ENCODE measurements at regions not wholly inside any gene's neighbourhood (a gene's known extent, or its start where the extent isn't known, plus 50 kb on each side); places are given as distances from the start of the nearest gene placed in this dataset.
"Not testable (repeated sequence)": the region's sequence is repeated elsewhere in the genome, so short reads cannot be mapped to it uniquely, and the experiment has no call there.

- Histone ChIP-seq H3K4me3 (no peak overlapping the region), H3K4me1 (ENCODE audit: control insufficient read depth in 1 of 2, low read depth in 2 of 2) (no peaks in the 10 kb centered on the region), H3K9me3 (no peaks in the 10 kb centered on the region), H3K36me3 (no peaks in the 10 kb centered on the region), H3K27me3 (replicated peaks; ENCODE audit: insufficient read depth) (no peaks in the 10 kb centered on the region), H3K27ac (no peak overlapping the region)
- TF ChIP-seq CTCF (IDR thresholded peaks at IDR 0.05) = no peak
- DNase-seq (ENCODE audit: low spot score) (no peak), ATAC-seq (ENCODE audit: insufficient number of reproducible peaks, low FRiP score, low read depth) (no peak)
Measured at GRCh38 chr4:24364852-24365251, 219.5 kb downstream of the DHX15 start.

- Histone ChIP-seq H3K36me3 (no peaks in the 10 kb centered on the region), H3K27ac (no peak overlapping the region), H3K27me3 (replicated peaks; ENCODE audit: insufficient read depth) (no peaks in the 10 kb centered on the region), H3K9me3 (no peaks in the 10 kb centered on the region), H3K4me3 (no peak overlapping the region), H3K4me1 (ENCODE audit: control insufficient read depth in 1 of 2, low read depth in 2 of 2) (no peaks in the 10 kb centered on the region)
- no peak for ATAC-seq (ENCODE audit: insufficient number of reproducible peaks, low FRiP score, low read depth)
- DNase-seq (ENCODE audit: low spot score) = no peak
- no peak for TF ChIP-seq CTCF (IDR thresholded peaks at IDR 0.05)
Measured at GRCh38 chr4:24364249-24364648, 220.1 kb downstream of the DHX15 start.

DNA sequence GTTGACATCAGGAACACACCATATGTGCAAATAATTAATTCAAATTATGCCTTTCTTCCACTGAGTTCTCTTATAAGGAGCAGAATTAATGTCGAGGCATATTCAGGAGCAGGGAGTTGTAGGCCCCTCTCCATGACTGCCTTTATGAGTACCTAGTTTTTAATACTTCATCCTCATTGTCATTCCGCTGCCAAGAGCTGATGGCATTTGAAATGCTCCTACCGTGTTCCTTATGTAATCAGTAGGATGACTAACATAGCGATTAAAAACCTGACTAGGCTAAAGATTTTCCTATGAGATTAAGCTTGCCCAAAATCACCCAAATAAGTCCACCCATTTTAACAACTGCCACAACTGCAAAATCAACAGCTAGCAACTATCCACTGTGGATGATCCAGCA lies 220.6 kb downstream of the DHX15 start:
- DNase-seq (ENCODE audit: low spot score) (no peak), ATAC-seq (ENCODE audit: insufficient number of reproducible peaks, low FRiP score, low read depth) (no peak)
- Histone ChIP-seq H3K36me3 (no peaks in the 10 kb centered on the region), H3K27me3 (replicated peaks; ENCODE audit: insufficient read depth) (no peaks in the 10 kb centered on the region), H3K4me1 (ENCODE audit: control insufficient read depth in 1 of 2, low read depth in 2 of 2) (no peaks in the 10 kb centered on the region), H3K9me3 (no peaks in the 10 kb centered on the region), H3K27ac (no peak overlapping the region), H3K4me3 (no peak overlapping the region)
- TF ChIP-seq CTCF (IDR thresholded peaks at IDR 0.05) = no peak

GRCh38 chr4:24352112-24352511 lies 232.2 kb downstream of the DHX15 start:
- no peak for ATAC-seq (ENCODE audit: insufficient number of reproducible peaks, low FRiP score, low read depth)
- TF ChIP-seq CTCF (IDR thresholded peaks at IDR 0.05) = no peak

DNA sequence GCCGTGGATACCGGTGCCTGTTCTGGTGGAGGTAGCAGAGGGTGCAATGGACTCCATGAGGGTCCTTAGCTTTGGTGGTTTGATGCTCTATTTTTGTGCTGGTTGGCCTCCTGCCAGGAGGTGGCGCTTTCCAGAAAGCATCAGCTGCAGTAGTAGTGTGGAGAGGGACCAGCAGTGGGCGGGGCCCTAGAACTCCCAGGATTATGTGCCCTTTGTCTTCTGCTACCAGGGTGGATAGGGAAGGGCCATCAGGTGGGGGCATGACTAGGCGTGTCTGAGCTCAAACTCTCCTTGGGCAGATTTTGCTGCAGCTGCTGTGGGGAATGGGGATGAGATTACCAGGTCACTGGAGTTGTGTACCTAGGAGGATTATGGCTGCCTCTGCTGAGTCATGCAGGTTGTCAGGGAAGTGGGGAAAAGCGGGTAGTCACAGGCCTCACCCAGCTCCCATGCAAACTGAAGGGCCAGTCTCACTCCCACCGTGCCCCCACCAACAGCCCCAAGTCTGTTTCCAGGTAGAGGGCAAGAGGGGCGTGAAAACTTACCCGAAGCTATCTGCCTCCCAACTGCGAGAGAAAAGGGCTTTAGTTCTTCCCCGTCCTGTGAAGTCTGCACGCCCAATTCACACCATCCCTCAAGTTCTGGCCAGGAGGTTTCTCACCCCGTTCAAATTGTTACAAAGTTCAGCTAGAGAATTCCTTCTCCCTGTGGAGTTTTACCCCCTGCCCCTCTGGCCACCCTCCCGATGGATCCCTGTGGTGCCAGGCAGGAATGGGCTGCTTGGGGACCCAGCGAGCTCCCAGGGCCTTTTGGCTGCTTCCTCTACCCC lies 235.0 kb downstream of the DHX15 start:
- H3K9me3 ChIP-seq; H3K27ac ChIP-seq; H3K27me3 ChIP-seq (replicated peaks; ENCODE audit: insufficient read depth); H3K4me3 ChIP-seq; ATAC-seq (ENCODE audit: insufficient number of reproducible peaks, low FRiP score, low read depth); DNase-seq (ENCODE audit: low spot score); H3K4me1 ChIP-seq (ENCODE audit: control insufficient read depth in 1 of 2, low read depth in 2 of 2); H3K36me3 ChIP-seq: not testable (repeated sequence)

More at GRCh38 chr4:24352112-24352511, 232.2 kb downstream of the DHX15 start:
- no peak overlapping the region for H3K4me3 ChIP-seq
- H3K9me3 ChIP-seq = no peaks in the 10 kb centered on the region
- no peaks in the 10 kb centered on the region for H3K27me3 ChIP-seq (replicated peaks; ENCODE audit: insufficient read depth)
- no peaks in the 10 kb centered on the region for H3K36me3 ChIP-seq
- no peaks in the 10 kb centered on the region for H3K4me1 ChIP-seq (ENCODE audit: control insufficient read depth in 1 of 2, low read depth in 2 of 2)
- DNase-seq (ENCODE audit: low spot score) = no peak
- no peak overlapping the region for H3K27ac ChIP-seq

- no peaks in the 10 kb centered on the region for H3K36me3 ChIP-seq
- H3K27ac ChIP-seq = no peak overlapping the region
- ATAC-seq (ENCODE audit: insufficient number of reproducible peaks, low FRiP score, low read depth) = no peak
- DNase-seq (ENCODE audit: low spot score) = no peak
- no peaks in the 10 kb centered on the region for H3K9me3 ChIP-seq
- no peaks in the 10 kb centered on the region for H3K4me1 ChIP-seq (ENCODE audit: control insufficient read depth in 1 of 2, low read depth in 2 of 2)
- TF ChIP-seq CTCF (IDR thresholded peaks at IDR 0.05) = no peak
- no peaks in the 10 kb centered on the region for H3K27me3 ChIP-seq (replicated peaks; ENCODE audit: insufficient read depth)
- no peak overlapping the region for H3K4me3 ChIP-seq
Measured at GRCh38 chr4:24339260-24339659, 245.1 kb downstream of the DHX15 start.

All from thoracic aorta (tissue), 2 donors.